ENCODE measurements at regions not wholly inside any gene's neighbourhood (a gene's known extent, or its start where the extent isn't known, plus 50 kb on each side); places are given as distances from the start of the nearest gene placed in this dataset.
"Not testable (repeated sequence)": the region's sequence is repeated elsewhere in the genome, so short reads cannot be mapped to it uniquely, and the experiment has no call there.

DNA sequence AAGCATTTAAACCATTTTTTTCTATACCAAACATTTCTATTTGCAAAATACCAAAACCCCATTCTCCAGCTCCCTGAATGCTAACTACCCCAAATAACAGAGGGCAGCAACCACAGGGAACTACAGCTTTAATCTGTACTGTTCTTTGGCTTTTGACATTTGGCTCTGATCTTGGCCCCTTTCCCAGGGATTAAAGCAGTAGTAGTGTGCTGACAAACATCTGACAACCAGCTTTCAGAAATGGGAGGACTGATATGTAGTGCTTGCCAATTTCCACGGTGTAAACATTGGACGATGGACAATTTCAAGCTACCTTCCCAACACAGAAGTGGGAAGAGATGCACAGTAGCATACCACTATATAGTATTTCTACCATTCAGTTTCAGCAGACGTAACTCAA is 88.4 kb upstream of the TEAD1 start:
- no peak for DNase-seq (ENCODE audit: low read depth in 2 of 2)

DNA sequence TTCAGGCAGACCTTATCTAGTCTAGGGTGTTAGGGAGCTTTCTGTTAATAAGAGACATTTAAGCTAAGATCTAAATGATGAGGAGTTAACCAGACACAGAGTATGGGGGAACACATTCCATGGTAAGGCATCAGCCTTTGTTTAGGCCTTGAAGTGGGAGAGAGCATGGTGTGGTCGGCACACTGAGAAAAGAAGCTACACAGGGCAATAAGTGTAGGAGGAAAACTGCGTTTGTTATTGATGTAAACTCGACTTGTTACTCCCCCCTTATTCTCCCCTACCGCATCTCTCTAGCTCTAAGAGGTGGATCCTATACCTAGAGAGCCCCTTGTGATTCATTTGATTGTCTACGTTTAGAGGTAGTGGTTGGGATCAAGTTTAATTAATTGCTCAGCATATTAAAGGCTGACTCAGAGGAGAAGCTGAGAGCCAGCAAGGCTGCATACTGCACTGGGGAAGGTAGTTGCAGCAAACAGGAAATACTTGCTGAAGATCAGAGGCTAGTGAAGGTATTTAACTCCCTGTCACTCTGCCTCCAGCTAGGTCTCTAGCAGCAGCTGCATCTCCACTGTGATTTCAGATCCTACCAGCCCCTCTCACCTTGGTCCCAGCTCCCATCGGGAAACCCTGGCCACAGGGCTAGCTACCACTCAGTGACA is 86.8 kb upstream of the TEAD1 start:
- no peak for DNase-seq (ENCODE audit: low read depth in 2 of 2)

DNA sequence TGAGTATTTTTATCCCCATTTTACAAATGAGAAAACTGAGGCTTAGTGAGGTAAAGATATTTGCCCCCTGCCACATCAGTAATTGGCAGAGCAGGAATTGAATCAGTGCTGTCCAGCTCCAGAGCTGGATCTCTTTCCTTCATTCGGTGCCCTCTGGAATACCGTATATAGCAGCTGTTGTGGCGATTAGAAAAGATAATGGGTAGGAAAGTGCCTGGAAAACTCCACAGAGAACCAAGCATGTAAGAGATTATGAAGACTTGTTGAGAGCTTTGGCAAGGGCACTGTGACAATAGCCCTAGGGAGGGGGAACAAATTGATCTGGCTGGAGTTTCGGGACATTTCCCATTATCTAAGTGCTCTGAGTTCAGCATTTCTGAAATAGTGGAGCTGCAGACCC is 82.5 kb upstream of the TEAD1 start:
- DNase-seq (ENCODE audit: low read depth in 2 of 2), result no peak

DNA sequence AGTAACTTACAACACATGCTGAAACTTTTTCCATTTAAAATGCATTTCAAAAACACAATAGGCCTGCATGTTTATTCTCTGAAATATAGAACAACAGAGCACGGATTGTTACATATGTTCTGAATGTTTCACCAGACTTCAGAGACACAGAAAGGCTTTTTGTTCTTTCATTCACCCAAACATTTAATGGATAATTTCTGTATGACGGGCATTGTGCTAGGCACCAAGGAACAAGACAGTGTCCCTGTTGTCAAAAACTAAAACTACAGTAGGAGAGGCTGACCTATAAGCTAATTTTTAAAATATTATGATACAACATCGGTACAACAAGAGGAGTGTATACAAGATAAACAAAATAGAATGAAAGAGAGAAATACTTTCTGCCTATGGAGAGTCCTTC is 81.9 kb upstream of the TEAD1 start:
- DNase-seq (ENCODE audit: low read depth in 2 of 2), result no peak

DNA sequence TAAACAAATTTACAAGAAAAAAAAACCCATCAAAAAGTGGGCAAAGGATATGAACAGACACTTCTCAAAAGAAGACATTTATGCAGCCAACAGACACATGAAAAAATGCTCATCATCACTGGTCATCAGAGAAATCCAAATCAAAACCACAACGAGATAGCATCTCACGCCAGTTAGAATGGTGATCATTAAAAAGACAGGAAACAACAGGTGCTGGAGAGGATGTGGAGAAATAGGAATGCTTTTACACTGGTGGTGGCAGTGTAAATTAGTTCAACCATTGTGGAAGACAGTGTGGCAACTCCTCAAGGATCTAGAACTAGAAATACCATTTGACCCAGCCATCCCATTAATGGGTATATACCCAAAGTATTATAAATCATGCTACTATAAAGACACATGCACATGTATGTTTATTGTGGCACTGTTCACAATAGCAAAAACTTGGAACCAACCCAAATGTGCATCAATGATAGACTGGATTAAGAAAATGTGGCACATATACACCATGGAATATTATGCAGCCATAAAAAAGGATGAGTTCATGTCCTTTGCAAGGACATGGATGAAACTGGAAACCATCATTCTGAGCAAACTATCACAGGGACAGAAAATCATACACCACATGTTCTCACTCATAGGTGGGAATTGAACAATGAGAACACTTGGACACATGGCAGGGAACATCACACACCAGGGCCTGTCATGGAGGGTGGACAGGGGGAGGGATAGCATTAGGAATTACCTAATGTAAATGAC is 79.0 kb upstream of the TEAD1 start:
- not testable (repeated sequence) for DNase-seq (ENCODE audit: low read depth in 2 of 2)

DNA sequence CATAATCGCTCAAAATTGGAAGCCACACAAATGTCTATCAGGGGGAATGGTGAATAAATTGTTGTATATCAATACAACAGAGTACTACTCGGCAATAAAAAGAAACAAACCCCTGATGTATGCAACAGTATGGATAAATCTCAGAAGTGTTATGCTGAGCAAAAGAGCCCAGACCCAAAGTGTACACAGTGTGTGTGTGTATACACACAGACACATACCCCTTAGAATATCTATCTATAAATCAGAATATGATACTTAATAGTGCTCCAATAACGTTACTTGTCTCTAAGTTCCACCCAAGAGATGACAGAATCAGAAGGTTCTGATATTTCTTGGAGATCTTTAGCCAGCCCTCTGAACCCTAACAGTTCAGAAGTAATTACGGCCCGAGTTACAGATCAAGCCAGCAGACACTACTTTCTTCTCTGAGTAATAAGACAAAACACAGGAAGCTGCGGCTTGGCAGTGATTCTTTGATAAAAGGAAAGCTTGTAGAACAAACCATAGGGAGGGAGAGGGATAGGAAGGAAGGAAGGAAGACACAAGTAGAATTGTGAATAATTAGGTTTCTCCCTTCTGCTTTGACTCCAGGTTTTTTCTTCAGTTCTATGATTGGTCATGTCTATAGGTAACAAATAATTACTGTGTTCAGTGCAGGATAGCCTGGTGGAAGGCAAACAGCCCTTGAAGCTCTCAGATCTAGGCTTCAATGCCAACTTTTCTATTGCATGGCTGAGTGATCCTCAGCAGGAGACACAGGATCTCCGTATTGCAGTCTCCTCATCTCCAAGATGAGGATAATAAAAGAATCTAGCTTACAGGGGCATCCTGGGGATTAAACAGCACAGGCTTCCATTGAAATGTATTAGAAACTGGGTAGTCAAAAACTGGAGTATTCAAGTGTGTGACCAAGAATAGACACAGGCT is 75.6 kb upstream of the TEAD1 start:
- no peak for DNase-seq (ENCODE audit: low read depth in 2 of 2)

DNA sequence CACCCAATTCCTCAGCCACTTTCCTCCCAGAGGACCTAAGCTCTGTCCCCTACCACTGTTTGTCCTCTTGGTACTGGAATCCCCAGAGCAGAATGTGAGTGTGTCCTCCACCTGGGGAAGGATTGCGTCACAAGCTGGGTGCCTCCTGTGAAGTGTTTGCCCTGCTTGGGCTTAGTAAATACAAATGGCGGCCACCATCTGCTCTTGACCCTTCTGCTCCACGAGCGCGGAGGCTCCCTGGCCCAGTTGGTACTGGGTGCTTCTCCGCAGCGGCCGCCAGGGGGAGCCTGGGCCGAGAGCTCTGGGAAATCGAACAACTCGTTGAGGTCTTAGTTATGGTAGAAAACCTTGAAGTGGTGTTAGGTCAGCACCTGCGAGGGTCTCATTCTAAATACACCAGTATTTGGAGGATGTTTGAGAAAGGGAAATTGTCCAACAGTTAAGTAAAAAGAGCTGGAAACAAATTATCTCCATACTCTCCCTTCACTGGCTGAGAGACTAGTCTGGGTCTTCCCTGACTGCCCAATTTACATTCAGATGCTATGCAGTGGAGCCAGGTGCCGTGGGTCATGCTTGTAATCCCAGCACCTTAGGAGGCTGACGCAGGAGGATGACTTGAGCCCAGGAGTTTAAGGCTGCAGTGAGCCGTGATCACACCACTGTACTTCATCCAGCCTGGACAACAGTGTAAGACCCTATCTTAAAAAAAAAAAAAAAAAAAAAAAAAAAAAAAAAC is 74.6 kb upstream of the TEAD1 start:
- peak; percentile 16 to 29 for DNase-seq (ENCODE audit: low read depth in 2 of 2)

DNA sequence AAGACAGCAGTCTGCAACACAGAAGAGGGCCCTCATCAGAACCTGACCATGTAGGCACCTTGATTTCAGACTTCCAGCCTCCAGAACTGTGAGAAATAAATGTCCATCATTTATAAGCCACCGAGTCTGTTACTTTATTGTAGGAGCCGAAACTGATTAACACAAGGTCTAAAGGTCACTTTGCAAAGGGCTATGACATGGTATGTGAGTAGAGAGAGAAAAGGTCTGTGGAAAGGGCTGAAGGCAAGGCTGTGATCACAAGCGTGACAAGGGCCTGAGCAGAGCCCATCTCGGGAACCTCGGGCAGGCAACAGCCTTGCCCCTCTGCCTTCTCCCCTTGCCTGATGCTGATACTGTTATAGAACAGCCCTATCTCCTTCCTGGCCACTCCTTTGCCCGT is 73.4 kb upstream of the TEAD1 start:
- DNase-seq (ENCODE audit: low read depth in 2 of 2), result no peak

DNA sequence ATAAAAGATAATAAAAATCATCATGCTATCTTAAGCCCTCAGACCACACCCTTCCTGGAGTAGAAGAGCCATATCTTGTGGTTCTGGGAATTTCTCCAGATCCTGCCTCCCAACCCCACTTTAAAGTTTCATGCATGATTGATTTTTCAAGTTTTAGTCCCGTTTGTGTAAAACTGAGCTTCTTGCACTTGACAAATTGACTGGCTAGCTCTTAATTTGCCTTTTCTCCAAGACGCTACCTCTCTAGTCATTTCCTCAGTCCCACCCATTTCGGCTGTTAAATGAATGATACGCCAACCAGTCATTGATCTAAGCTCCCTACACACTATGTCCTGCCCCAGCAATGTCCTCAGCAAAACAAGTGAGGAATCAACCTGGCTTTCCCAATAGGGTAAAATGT is 71.8 kb upstream of the TEAD1 start:
- no peak for DNase-seq (ENCODE audit: low read depth in 2 of 2)

DNA sequence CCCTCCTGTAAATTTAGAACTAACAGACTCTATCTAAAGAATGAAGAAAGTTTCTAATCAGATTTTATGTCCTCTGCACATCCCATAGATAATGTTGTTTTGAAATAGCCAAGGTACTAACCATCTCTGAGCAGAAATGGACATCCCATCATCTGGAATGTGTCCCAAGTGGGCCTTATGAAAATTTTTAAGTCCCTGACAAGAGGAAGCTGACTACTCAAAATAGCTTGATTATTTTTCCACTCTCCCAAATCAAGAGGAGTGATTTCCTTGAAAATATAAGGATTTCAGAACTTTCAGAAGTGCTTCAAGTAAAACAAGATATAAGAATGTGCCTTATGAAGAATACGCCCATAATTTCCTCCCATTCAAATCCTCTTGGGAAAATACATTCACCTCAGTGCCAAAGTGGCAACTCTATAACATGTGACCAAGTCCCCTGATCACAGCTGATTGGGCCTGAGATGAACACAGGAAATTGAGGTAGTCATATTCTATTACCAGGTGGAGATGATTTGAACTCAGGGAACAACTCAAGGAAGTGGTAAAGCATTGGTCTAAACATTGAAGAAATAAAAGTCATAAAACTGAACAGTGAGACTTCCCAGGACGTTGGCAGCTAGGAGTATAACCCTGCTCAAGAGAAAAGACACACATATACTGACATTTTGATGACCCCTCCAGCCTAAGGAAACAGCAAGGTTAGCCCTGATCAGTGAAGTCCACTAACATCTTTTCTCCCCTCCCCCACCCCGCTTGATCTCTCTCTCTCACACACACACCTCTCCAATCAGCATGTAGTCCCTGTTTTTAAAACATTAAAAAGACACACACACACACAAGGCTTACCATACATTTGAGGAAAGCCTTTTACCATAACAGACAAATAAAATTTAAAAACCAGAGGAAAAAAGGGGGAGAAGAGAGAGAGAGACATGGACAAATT is 70.8 kb upstream of the TEAD1 start:
- DNase-seq (ENCODE audit: low read depth in 2 of 2), result no peak

DNA sequence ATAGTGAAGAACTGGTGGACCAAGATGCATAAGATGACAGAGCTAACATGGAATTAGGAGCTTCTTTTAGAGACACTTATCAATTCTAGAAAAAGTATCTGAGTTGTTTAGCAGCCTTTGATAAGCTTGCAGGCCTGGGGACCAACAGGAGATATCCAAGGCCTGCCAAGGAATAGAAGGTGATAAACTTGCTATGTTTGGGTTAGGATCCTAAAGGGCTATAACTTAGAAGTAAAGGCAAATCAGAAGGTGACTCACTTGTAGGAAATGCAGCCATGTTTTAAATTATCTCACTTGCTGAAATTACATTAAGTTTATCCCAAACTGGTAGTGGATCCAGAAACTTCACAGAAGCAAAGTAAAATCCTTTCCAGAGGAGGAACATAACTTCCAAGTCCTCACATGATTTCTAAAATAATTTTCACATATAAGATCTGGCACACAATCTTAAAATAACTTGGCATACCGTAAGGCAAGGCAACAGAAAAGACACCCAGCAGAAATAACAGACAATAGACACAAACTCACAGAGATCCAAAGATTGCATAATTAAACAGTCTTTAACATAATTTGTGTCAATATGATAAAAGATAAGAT is 69.6 kb upstream of the TEAD1 start:
- no peak for DNase-seq (ENCODE audit: low read depth in 2 of 2)

DNA sequence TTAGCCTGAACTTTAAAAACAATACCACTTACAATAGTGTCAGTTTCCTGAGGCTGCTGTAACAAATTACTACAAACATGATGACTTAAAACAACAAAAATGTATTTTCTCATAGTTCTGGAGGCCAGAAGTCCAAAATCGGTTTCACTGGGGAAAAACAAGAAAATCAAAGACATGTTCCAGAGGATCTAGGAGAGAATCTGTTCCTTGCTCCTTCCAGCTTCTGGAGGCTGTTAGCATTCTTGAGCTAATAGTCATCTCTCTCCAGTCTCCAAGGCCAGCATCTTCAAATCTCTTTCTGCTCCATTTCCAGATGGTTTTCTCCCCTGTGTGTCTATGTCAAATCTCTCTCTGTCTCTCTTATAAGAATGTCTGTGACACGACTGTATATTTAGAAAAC is 67.6 kb upstream of the TEAD1 start:
- DNase-seq (ENCODE audit: low read depth in 2 of 2), result no peak

DNA sequence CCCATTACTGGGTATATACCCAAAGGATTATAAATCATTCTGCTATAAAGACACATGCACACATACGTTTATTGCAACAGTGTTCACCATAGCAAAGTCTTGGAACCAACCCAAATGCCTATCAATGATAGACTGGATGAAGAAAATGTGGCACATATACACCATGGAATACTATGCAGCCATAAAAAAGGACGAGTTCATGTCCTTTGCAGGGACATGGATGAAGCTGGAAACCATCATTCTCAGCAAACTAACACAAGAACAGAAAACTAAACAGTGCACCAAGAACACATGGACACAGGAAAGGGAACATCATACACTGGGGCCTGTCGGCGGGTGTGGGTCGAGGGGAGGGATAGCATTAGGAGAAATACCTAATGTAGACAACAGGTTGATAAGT is 65.5 kb upstream of the TEAD1 start:
- DNase-seq (ENCODE audit: low read depth in 2 of 2), result not testable (repeated sequence)

DNA sequence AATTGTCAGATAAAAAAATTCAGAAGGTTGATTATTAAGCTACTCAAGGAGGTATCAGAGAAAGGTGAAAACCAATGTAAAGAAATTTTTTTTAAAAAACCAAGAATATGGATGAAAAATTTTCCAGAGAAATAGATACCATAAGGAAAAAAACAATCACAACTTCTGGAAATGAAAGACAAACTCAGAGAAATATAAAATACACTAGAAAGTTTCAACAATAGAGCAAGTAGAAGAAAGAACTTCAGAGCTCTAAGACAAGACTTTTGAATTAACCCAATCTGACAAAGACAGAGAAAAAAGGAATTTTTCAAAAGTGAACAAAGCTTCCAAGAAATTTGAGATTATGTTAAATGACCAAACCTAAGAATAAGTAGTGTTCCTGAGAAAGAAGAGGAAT is 62.9 kb upstream of the TEAD1 start:
- no peak for DNase-seq (ENCODE audit: low read depth in 2 of 2)

DNA sequence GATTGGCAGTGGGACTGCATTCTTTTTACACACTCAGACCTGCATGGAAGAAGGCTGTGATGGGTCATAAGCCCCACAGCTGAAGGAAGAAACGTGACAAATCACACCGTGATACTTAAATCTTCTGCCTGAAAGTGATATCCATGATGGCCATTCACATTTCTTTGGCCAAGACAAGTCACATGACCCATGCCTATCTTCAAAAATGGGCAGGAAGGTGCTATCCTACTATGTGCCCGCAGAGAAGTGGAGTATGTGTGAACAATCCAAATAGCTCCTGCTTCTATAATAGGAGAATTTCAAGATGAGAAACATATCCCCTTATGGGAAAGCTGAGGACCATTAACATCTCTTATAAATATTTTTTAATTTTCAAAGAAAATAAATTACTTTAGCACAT is 56.6 kb upstream of the TEAD1 start:
- no peak for DNase-seq (ENCODE audit: low read depth in 2 of 2)

DNA sequence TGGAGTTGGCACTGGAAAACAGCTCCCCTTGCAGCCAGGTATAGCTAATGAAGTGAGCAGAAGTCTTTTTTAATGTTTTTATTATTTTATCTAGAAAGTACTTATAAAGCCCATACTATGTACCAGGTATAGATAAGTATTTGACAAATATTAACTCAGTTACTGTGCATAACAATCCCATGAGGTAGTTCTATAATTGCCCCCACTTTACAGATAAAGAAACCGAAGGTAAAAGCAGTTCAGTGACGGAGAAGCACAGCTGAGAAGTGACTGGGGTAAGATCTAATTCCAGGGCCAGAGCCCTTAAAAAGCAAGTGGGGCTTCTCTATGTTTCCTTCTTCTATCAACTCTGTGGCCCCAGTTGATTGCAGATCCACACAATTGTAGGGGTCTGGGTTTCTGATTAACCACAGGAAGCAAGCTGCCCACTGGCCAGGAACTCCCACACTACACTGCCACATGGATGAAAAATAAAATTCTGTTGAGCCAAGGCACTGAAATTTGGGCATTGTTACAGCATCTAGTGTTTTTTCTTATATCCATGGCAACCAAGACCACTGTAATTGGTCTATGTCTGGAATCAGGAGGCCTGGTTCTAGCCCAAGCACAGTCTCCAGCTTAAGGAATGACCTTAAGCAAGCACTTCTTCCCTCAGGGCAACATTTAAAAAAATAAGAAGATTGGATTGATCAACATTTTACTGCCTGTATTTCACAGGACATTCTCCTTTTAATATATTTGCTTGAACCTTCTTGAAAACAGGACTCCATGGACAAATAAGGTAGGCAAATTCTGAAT is 55.3 kb upstream of the TEAD1 start:
- no peak for DNase-seq (ENCODE audit: low read depth in 2 of 2)

DNA sequence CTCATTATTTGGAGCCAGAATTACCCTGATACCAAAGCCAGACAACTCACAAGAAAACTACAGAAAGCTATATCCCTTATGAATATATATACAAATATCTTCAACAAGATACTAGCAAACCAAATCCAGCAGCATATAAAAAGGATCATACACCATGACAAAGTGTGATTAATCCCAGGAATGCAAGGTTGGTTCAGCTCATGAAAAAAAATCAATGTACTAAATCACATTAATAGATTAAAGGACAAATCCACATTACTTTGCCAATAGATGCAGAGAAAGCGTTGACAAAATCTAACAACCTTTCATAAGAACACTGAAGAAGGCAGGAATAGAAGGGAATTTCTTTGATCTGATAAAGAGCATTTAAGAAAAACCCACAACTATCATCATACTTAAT is 50.4 kb upstream of the TEAD1 start:
- DNase-seq (ENCODE audit: low read depth in 2 of 2), result no peak

Measured in stimulated activated CD4-positive, alpha-beta T cell treated with anti-CD3 and anti-CD28 coated beads, Interleukin-12 subunit alpha, Interleukin-12 subunit beta, amount 100 ng/mL, for 24 hours (primary cell).